ENCODE measurements at regions not wholly inside any gene's neighbourhood (a gene's known extent, or its start where the extent isn't known, plus 50 kb on each side); places are given as distances from the start of the nearest gene placed in this dataset.

- TF ChIP-seq, protein P1, sequence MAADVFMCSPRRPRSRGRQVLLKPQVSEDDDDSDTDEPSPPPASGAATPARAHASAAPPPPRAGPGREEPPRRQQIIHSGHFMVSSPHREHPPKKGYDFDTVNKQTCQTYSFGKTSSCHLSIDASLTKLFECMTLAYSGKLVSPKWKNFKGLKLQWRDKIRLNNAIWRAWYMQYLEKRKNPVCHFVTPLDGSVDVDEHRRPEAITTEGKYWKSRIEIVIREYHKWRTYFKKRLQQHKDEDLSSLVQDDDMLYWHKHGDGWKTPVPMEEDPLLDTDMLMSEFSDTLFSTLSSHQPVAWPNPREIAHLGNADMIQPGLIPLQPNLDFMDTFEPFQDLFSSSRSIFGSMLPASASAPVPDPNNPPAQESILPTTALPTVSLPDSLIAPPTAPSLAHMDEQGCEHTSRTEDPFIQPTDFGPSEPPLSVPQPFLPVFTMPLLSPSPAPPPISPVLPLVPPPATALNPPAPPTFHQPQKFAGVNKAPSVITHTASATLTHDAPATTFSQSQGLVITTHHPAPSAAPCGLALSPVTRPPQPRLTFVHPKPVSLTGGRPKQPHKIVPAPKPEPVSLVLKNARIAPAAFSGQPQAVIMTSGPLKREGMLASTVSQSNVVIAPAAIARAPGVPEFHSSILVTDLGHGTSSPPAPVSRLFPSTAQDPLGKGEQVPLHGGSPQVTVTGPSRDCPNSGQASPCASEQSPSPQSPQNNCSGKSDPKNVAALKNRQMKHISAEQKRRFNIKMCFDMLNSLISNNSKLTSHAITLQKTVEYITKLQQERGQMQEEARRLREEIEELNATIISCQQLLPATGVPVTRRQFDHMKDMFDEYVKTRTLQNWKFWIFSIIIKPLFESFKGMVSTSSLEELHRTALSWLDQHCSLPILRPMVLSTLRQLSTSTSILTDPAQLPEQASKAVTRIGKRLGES (CRISPR knock-in tag; IDR thresholded peaks at IDR 0.05; ENCODE audit: borderline replicate concordance), result no peak
- TF ChIP-seq, protein P2, sequence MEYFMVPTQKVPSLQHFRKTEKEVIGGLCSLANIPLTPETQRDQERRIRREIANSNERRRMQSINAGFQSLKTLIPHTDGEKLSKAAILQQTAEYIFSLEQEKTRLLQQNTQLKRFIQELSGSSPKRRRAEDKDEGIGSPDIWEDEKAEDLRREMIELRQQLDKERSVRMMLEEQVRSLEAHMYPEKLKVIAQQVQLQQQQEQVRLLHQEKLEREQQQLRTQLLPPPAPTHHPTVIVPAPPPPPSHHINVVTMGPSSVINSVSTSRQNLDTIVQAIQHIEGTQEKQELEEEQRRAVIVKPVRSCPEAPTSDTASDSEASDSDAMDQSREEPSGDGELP (IDR thresholded peaks at IDR 0.05; ENCODE audit: borderline replicate concordance, low read depth), result no peak
Measured at GRCh38 chr14:36383767-36384431, 63.5 kb upstream of the MBIP start.

Data from HepG2 (cell line).